ENCODE measurements at regions not wholly inside any gene's neighbourhood (a gene's known extent, or its start where the extent isn't known, plus 50 kb on each side); places are given as distances from the start of the nearest gene placed in this dataset.

GRCh38 chr2:116891191-116891590, 923.3 kb upstream of the DDX18 start:
- TF ChIP-seq, protein P1, sequence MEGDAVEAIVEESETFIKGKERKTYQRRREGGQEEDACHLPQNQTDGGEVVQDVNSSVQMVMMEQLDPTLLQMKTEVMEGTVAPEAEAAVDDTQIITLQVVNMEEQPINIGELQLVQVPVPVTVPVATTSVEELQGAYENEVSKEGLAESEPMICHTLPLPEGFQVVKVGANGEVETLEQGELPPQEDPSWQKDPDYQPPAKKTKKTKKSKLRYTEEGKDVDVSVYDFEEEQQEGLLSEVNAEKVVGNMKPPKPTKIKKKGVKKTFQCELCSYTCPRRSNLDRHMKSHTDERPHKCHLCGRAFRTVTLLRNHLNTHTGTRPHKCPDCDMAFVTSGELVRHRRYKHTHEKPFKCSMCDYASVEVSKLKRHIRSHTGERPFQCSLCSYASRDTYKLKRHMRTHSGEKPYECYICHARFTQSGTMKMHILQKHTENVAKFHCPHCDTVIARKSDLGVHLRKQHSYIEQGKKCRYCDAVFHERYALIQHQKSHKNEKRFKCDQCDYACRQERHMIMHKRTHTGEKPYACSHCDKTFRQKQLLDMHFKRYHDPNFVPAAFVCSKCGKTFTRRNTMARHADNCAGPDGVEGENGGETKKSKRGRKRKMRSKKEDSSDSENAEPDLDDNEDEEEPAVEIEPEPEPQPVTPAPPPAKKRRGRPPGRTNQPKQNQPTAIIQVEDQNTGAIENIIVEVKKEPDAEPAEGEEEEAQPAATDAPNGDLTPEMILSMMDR (IDR thresholded peaks at IDR 0.05; ENCODE audit: insufficient read depth, low read length, poor library complexity, severe bottlenecking) = no peak
- TF ChIP-seq EZH2phosphoT487 (conservative IDR thresholded peaks at IDR 0.05; ENCODE audit: low read length) = no peak
